ENCODE measurements at regions not wholly inside any gene's neighbourhood (a gene's known extent, or its start where the extent isn't known, plus 50 kb on each side); places are given as distances from the start of the nearest gene placed in this dataset.

GRCh38 chr2:16817305-16818202, 151.9 kb upstream of the CYRIA start:
- intact Hi-C loops (cut with micrococcal nuclease; ENCODE audit: unreplicated experiment) = no loop called here
- H3K9ac ChIP-seq (ENCODE audit: control insufficient read depth, insufficient read depth, low read length) = no peak overlapping the region
- H3K27ac ChIP-seq (ENCODE audit: control insufficient read depth, insufficient read depth) = no peak overlapping the region
- SMC1A ChIA-PET (ENCODE audit: uncharacterized antibody, unreplicated experiment) = no interaction called here
- BruUV-seq (replicated peaks) = no TSS peak
- POLR2A ChIA-PET = no interaction called here
- no peaks in the 10 kb centered on the region for H3K9me3 ChIP-seq (replicated peaks; ENCODE audit: control insufficient read depth, insufficient read depth, low read length)
- no peak overlapping the region for H3K4me3 ChIP-seq
- no peaks in the 10 kb centered on the region for H3K4me1 ChIP-seq (ENCODE audit: control insufficient read depth, insufficient read depth, low read length)
- H3K79me2 ChIP-seq (ENCODE audit: control insufficient read depth, insufficient read depth, low read length) = no peaks in the 10 kb centered on the region
- CTCF ChIA-PET = interaction anchor here (0.7 to 0.9 kb wide), 2 partner anchors 9 kb away, joined by 3 read pairs; no protein-coding TSS in a partner anchor
- H4K20me1 ChIP-seq (ENCODE audit: control insufficient read depth, insufficient read depth) = no peaks in the 10 kb centered on the region
- in situ Hi-C loops (cut with MboI) = no loop called here
- no peaks in the 10 kb centered on the region for H3K36me3 ChIP-seq (ENCODE audit: control insufficient read depth in 2 of 2, insufficient read depth in 2 of 2, low read length in 1 of 2)
- no peak overlapping the region for H3K4me2 ChIP-seq (ENCODE audit: control insufficient read depth, insufficient read depth)
- H3K27me3 ChIP-seq (replicated peaks in 1 of 2; ENCODE audit: control insufficient read depth in 2 of 2, insufficient read depth in 2 of 2, low read length in 1 of 2) = no peaks in the 10 kb centered on the region
- ATAC-seq = no peak
- RAD21 ChIA-PET (ENCODE audit: unreplicated experiment) = no interaction called here
- WGBS (ENCODE audit: insufficient coverage, insufficient replicate concordance, low lambda C conversion rate, missing lambda C conversion rate) = 32% methylated on average over 3 of the region's 3 CpGs
- H2AFZ ChIP-seq (ENCODE audit: control insufficient read depth, low read depth, low read length) = no peak overlapping the region
- DNase-seq (ENCODE audit: low read depth, low spot score) = no peak
- no peak for FAIRE-seq
- no peak for TF ChIP-seq MTA3 (IDR thresholded peaks at IDR 0.05; ENCODE audit: borderline replicate concordance, low read length)
- TF ChIP-seq PBX3 (IDR thresholded peaks at IDR 0.05; ENCODE audit: insufficient replicate concordance, low read depth, low read length) = no peak
- no peak for TF ChIP-seq POLR2AphosphoS2 (IDR thresholded peaks at IDR 0.05; ENCODE audit: low read depth, low read length)
- TF ChIP-seq IKZF2 (IDR thresholded peaks at IDR 0.05) = no peak
- no peak for TF ChIP-seq HSF1 (IDR thresholded peaks at IDR 0.05; ENCODE audit: low read depth, low read length)
- TF ChIP-seq CHD1 (IDR thresholded peaks at IDR 0.05; ENCODE audit: low read depth, low read length) = no peak
- no peak for TF ChIP-seq PKNOX1 (IDR thresholded peaks at IDR 0.05)
- TF ChIP-seq CUX1 (IDR thresholded peaks at IDR 0.05; ENCODE audit: insufficient replicate concordance, low read depth, low read length) = no peak
- no peak for TF ChIP-seq USF1 (IDR thresholded peaks at IDR 0.05; ENCODE audit: borderline replicate concordance, extremely low read length, insufficient read depth, low read depth, low read length)
- no peak for TF ChIP-seq E2F4 (IDR thresholded peaks at IDR 0.05; ENCODE audit: low read depth, low read length)
- TF ChIP-seq SREBF1 (IDR thresholded peaks at IDR 0.05; ENCODE audit: low read length) = no peak
